SK-N-SH treated with all-trans-retinoic acid at 6 μM for 48 hours (cell line): ENCODE measurements at regions not wholly inside any gene's neighbourhood (a gene's known extent, or its start where the extent isn't known, plus 50 kb on each side); places are given as distances from the start of the nearest gene placed in this dataset.

Experiments
- ATAC-seq: fragments of 200-7000 bp; cut with Tn5 transposase; 3 replicates; pipeline ENCODE4 v1.9.1; 2020; ENCODE audit warnings: mild to moderate bottlenecking, moderate library complexity
- ARNTL ChIP-seq: fragments of 450-650 bp; formaldehyde crosslinking; IDR thresholded peaks from 2 replicates; pipeline ENCODE4 v1.5.0; 2020; ENCODE audit warnings: low read depth, mild to moderate bottlenecking, moderate library complexity, borderline replicate concordance
- BACH2 ChIP-seq: fragments of 250-450 bp; sonication (Bioruptor Pico); IDR thresholded peaks from 2 replicates; pipeline ENCODE4 v1.9.0; 2021; ENCODE audit warnings: mild to moderate bottlenecking, borderline replicate concordance
- ESRRG ChIP-seq: fragments of 250-450 bp; sonication (Bioruptor Pico); IDR thresholded peaks from 2 replicates; pipeline ENCODE4 v1.6.1; 2021; ENCODE audit warnings: mild to moderate bottlenecking
- GLIS3 ChIP-seq: fragments of 250-450 bp; sonication (Bioruptor Pico); IDR thresholded peaks from 2 replicates; pipeline ENCODE4 v1.5.0; 2020; ENCODE audit warnings: mild to moderate bottlenecking, moderate library complexity
- ISL1 ChIP-seq: fragments of 250-450 bp; sonication (Bioruptor Pico); IDR thresholded peaks from 2 replicates; pipeline ENCODE4 v2.1.2; 2022; ENCODE audit warnings: mild to moderate bottlenecking, moderate library complexity
- PPARA ChIP-seq: fragments of 250-450 bp; sonication (Bioruptor Pico); IDR thresholded peaks from 2 replicates; pipeline ENCODE4 v1.5.0; 2020; ENCODE audit warnings: mild to moderate bottlenecking, borderline replicate concordance
- RARB ChIP-seq: fragments of 250-450 bp; sonication (Bioruptor Pico); IDR thresholded peaks from 2 replicates; pipeline ENCODE4 v1.8.0; 2021; ENCODE audit warnings: mild to moderate bottlenecking, moderate library complexity
- SNAI2 ChIP-seq: fragments of 250-450 bp; sonication (Bioruptor Pico); IDR thresholded peaks from 2 replicates; pipeline ENCODE4 v1.5.0; 2020; ENCODE audit warnings: mild to moderate bottlenecking, moderate library complexity
- TCF4 ChIP-seq: fragments of 250-450 bp; sonication (Bioruptor Pico); IDR thresholded peaks from 2 replicates; pipeline ENCODE4 v1.8.0; 2021; ENCODE audit warnings: mild to moderate bottlenecking, moderate library complexity, borderline replicate concordance
- TOX ChIP-seq: fragments of 250-450 bp; sonication (Bioruptor Pico); IDR thresholded peaks from 2 replicates; pipeline ENCODE4 v1.8.0; 2021; ENCODE audit warnings: mild to moderate bottlenecking, moderate library complexity, borderline replicate concordance
- ZFP3 ChIP-seq: fragments of 250-450 bp; sonication (Bioruptor Pico); IDR thresholded peaks from 2 replicates; pipeline ENCODE4 v1.5.0; 2020; ENCODE audit warnings: mild to moderate bottlenecking, moderate library complexity
- ZFP30 ChIP-seq: fragments of 450-650 bp; formaldehyde crosslinking; IDR thresholded peaks from 2 replicates; pipeline ENCODE4 v1.5.0; 2022; ENCODE audit warnings: mild to moderate bottlenecking, moderate library complexity
- ZNF565 ChIP-seq: fragments of 450-650 bp; formaldehyde crosslinking; conservative IDR thresholded peaks from 2 replicates; pipeline ENCODE4 v1.5.0; 2020; ENCODE audit warnings: low read depth, mild to moderate bottlenecking, moderate library complexity
- ZNF70 ChIP-seq: fragments of 450-650 bp; formaldehyde crosslinking; IDR thresholded peaks from 2 replicates; pipeline ENCODE4 v1.5.0; 2020; ENCODE audit warnings: mild to moderate bottlenecking, moderate library complexity
- ZNF8 ChIP-seq: fragments of 450-650 bp; formaldehyde crosslinking; IDR thresholded peaks from 2 replicates; pipeline ENCODE4 v1.5.0; 2020; ENCODE audit warnings: mild to moderate bottlenecking, moderate library complexity
- TF ChIP-seq, protein P1 (sequence below): fragments of 250-450 bp; sonication (Bioruptor Pico); IDR thresholded peaks from 2 replicates; pipeline ENCODE4 v1.5.0; 2020; ENCODE audit warnings: mild to moderate bottlenecking, moderate library complexity
- TF ChIP-seq, protein P2 (sequence below): fragments of 250-450 bp; sonication (Bioruptor Pico); IDR thresholded peaks from 2 replicates; pipeline ENCODE4 v1.5.1; 2020; ENCODE audit warnings: low read depth, mild to moderate bottlenecking, moderate library complexity
- TF ChIP-seq, protein P3 (sequence below): fragments of 250-450 bp; sonication (Bioruptor Pico); IDR thresholded peaks from 2 replicates; pipeline ENCODE4 v1.8.0; 2021; ENCODE audit warnings: low read depth, mild to moderate bottlenecking, moderate library complexity, borderline replicate concordance
- TF ChIP-seq, protein P4 (sequence below): fragments of 250-450 bp; sonication (Bioruptor Pico); IDR thresholded peaks from 2 replicates; pipeline ENCODE4 v1.5.1; 2021; ENCODE audit warnings: mild to moderate bottlenecking, moderate library complexity
- TF ChIP-seq, protein P5 (sequence below): fragments of 250-450 bp; sonication (Bioruptor Pico); IDR thresholded peaks from 2 replicates; pipeline ENCODE4 v1.8.0; 2020; ENCODE audit warnings: mild to moderate bottlenecking, moderate library complexity, borderline replicate concordance

DNA sequence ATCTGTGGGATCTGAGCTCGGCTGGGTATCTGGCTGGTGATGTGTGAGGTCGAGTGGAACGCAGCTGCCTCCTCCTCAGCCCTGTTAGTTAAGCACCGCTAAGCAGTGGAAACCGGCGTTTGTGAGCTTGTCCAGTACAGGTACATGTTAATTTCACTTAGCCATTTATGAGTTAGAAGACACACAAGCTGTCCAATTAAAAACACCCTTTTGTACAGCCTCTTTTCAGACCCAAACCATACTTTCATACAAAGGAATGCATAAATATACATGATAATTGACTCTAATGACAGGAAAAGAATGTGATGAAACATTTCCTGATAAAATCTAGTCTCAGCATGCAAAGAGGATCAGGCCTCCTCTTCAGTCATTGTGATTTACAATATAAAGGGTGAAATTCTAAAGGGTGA, 163.6 kb upstream of the FAT1 start:
- no peak for TF ChIP-seq ZNF70
- TF ChIP-seq ISL1 (CRISPR knock-in tag) = no peak
- TF ChIP-seq ESRRG (CRISPR knock-in tag) = no peak
- no peak for TF ChIP-seq ARNTL
- no peak for TF ChIP-seq GLIS3
- TF ChIP-seq SNAI2 = no peak
- TF ChIP-seq TCF4 (CRISPR knock-in tag) = no peak
- TF ChIP-seq, protein P1, sequence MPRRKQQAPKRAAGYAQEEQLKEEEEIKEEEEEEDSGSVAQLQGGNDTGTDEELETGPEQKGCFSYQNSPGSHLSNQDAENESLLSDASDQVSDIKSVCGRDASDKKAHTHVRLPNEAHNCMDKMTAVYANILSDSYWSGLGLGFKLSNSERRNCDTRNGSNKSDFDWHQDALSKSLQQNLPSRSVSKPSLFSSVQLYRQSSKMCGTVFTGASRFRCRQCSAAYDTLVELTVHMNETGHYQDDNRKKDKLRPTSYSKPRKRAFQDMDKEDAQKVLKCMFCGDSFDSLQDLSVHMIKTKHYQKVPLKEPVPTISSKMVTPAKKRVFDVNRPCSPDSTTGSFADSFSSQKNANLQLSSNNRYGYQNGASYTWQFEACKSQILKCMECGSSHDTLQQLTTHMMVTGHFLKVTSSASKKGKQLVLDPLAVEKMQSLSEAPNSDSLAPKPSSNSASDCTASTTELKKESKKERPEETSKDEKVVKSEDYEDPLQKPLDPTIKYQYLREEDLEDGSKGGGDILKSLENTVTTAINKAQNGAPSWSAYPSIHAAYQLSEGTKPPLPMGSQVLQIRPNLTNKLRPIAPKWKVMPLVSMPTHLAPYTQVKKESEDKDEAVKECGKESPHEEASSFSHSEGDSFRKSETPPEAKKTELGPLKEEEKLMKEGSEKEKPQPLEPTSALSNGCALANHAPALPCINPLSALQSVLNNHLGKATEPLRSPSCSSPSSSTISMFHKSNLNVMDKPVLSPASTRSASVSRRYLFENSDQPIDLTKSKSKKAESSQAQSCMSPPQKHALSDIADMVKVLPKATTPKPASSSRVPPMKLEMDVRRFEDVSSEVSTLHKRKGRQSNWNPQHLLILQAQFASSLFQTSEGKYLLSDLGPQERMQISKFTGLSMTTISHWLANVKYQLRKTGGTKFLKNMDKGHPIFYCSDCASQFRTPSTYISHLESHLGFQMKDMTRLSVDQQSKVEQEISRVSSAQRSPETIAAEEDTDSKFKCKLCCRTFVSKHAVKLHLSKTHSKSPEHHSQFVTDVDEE (CRISPR knock-in tag) = no peak
- peak; percentile 38; the same call in 1 of the 3 replicates for ATAC-seq

DNA sequence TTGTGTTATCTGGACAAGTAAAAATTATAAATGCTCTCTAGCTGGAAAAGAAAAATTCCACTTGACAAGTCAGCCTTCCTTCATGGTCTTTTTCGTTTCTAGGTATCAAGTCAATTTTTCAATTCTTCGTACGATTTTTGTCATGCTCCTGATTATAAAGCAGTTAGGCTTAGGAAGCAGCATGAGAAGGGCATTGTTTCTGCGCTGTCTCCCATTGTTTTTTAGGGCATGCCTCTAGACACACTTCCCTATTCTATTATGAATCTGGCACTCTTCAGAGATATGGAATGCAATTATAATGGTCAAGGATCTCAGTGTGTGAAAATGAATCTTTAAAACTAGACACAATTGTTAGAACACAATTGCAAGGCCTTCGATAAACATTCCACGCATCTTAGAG, 164.1 kb upstream of the FAT1 start:
- no peak for ATAC-seq
- TF ChIP-seq ZNF565 (CRISPR knock-in tag) = no peak
- no peak for TF ChIP-seq ISL1 (CRISPR knock-in tag)
- TF ChIP-seq, protein P2, sequence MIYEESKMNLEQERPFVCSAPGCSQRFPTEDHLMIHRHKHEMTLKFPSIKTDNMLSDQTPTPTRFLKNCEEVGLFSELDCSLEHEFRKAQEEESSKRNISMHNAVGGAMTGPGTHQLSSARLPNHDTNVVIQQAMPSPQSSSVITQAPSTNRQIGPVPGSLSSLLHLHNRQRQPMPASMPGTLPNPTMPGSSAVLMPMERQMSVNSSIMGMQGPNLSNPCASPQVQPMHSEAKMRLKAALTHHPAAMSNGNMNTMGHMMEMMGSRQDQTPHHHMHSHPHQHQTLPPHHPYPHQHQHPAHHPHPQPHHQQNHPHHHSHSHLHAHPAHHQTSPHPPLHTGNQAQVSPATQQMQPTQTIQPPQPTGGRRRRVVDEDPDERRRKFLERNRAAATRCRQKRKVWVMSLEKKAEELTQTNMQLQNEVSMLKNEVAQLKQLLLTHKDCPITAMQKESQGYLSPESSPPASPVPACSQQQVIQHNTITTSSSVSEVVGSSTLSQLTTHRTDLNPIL (CRISPR knock-in tag) = no peak
- TF ChIP-seq ZFP30 (CRISPR knock-in tag) = no peak
- no peak for TF ChIP-seq ARNTL
- no peak for TF ChIP-seq PPARA (CRISPR knock-in tag)
- TF ChIP-seq BACH2 (CRISPR knock-in tag) = no peak
- TF ChIP-seq, protein P3, sequence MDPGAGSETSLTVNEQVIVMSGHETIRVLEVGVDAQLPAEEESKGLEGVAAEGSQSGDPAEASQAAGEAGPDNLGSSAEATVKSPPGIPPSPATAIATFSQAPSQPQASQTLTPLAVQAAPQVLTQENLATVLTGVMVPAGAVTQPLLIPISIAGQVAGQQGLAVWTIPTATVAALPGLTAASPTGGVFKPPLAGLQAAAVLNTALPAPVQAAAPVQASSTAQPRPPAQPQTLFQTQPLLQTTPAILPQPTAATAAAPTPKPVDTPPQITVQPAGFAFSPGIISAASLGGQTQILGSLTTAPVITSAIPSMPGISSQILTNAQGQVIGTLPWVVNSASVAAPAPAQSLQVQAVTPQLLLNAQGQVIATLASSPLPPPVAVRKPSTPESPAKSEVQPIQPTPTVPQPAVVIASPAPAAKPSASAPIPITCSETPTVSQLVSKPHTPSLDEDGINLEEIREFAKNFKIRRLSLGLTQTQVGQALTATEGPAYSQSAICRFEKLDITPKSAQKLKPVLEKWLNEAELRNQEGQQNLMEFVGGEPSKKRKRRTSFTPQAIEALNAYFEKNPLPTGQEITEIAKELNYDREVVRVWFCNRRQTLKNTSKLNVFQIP (CRISPR knock-in tag) = no peak
- no peak for TF ChIP-seq RARB
- TF ChIP-seq ESRRG (CRISPR knock-in tag) = no peak
- no peak for TF ChIP-seq ZFP3 (CRISPR knock-in tag)
- TF ChIP-seq, protein P1 (CRISPR knock-in tag) = no peak
- TF ChIP-seq ZNF8 (CRISPR knock-in tag) = no peak
- TF ChIP-seq, protein P4, sequence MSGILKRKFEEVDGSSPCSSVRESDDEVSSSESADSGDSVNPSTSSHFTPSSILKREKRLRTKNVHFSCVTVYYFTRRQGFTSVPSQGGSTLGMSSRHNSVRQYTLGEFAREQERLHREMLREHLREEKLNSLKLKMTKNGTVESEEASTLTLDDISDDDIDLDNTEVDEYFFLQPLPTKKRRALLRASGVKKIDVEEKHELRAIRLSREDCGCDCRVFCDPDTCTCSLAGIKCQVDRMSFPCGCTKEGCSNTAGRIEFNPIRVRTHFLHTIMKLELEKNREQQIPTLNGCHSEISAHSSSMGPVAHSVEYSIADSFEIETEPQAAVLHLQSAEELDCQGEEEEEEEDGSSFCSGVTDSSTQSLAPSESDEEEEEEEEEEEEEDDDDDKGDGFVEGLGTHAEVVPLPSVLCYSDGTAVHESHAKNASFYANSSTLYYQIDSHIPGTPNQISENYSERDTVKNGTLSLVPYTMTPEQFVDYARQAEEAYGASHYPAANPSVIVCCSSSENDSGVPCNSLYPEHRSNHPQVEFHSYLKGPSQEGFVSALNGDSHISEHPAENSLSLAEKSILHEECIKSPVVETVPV = no peak
- no peak for TF ChIP-seq SNAI2
- TF ChIP-seq TOX (CRISPR knock-in tag) = no peak

DNA sequence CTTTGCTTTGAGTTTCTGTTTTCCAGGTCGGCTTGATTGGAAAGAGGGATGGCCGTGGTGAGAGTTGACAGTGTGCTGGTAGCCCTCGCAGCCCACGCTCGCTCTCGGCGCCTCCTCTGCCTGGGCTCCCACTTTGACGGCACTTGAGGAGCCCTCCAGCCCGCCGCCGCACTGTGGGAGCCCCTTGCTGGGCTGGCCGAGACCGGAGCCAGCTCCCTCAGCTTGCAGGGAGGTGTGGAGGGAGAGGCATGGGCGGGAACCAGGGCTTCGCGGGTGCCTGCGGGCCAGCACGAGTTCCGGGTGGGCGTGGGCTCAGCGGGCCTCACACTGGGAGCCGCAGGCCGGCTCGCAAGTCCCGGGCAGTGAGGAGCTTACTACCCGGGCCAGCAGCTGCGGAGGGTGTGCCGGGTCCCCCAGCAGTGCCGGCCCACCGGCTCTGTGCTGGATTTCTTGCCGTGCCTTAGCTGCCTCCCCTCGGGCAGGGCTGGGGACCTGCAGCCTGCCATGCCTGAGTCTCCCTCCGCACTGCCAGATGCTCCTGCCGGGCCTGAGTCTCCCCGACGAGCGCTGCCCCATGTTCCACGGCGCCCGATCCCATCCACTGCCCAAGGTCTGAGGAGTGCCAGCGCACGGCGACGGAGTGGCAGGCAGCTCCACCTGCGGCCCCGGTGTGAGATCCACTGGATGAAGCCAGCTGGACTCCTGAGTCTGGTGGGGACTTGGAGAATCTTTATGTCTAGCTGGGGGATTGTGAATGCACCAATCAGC, 166.4 kb upstream of the FAT1 start:
- no peak for ATAC-seq
- TF ChIP-seq, protein P5, sequence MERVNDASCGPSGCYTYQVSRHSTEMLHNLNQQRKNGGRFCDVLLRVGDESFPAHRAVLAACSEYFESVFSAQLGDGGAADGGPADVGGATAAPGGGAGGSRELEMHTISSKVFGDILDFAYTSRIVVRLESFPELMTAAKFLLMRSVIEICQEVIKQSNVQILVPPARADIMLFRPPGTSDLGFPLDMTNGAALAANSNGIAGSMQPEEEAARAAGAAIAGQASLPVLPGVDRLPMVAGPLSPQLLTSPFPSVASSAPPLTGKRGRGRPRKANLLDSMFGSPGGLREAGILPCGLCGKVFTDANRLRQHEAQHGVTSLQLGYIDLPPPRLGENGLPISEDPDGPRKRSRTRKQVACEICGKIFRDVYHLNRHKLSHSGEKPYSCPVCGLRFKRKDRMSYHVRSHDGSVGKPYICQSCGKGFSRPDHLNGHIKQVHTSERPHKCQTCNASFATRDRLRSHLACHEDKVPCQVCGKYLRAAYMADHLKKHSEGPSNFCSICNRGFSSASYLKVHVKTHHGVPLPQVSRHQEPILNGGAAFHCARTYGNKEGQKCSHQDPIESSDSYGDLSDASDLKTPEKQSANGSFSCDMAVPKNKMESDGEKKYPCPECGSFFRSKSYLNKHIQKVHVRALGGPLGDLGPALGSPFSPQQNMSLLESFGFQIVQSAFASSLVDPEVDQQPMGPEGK = no peak
